Psoas muscle (tissue), 7 donors: ENCODE measurements at regions not wholly inside any gene's neighbourhood (a gene's known extent, or its start where the extent isn't known, plus 50 kb on each side); places are given as distances from the start of the nearest gene placed in this dataset.

Source experiments
- ATAC-seq, 4 donors: fragments of 200-7000 bp; cut with Tn5 transposase; one replicate each; pipeline ENCODE4 v1.9.1; 2020; ENCODE audit warnings: moderate library complexity in 3 of 4, mild to moderate bottlenecking in 2 of 4
- DNase-seq, 2 donors: peaks; one replicate each; pipeline ENCODE4 v3.0.0-alpha.2; 2020
- H3K27ac ChIP-seq: fragments of 200-600 bp; one replicate; pipeline ENCODE4 v1.8.0; 2022
- H3K27me3 ChIP-seq, 3 donors: fragments of 200-600 bp in 1 of 3; one replicate each; pipeline versions ENCODE4 v1.6.1 to v1.8.0; 2013 to 2022; ENCODE audit warnings: low read length in 2 of 3, mild to moderate bottlenecking in 2 of 3, moderate library complexity in 1 of 3; ENCODE audit not compliant: insufficient read depth in 3 of 3
- H3K36me3 ChIP-seq, 2 donors: fragments of 200-600 bp in 1 of 2; one replicate each; pipeline versions ENCODE4 v1.6.1 to v1.8.0; 2013 to 2022; ENCODE audit warnings: low read depth in 1 of 2, mild to moderate bottlenecking in 1 of 2, moderate library complexity in 1 of 2; ENCODE audit not compliant: insufficient read depth in 1 of 2
- H3K4me1 ChIP-seq: fragments of 200-600 bp; one replicate; pipeline ENCODE4 v1.8.0; 2022
- H3K4me3 ChIP-seq: fragments of 200-600 bp; one replicate; pipeline ENCODE4 v1.8.0; 2022; ENCODE audit warnings: mild to moderate bottlenecking
- H3K9me3 ChIP-seq: fragments of 200-600 bp; one replicate; pipeline ENCODE4 v1.8.0; 2022
- WGBS, 3 donors: extraction: QIAGEN DNeasy Blood & Tissue Kit; methylation state at CpG; one replicate each; pipeline versions ENCODE4 v1.1.6 to v1.1.7; 2013; 5-methylcytosine and 5-hydroxymethylcytosine counted together
- intact Hi-C, 2 donors: fragments of 100-400 bp; cut with DNase I; formaldehyde crosslinking; loops; one replicate each; pipeline versions ENCODE4 v1.11.0 to v1.14.2; 2022
- TF ChIP-seq, protein P1 (sequence below): fragments of 200-600 bp; IDR thresholded peaks from one replicate; pipeline ENCODE4 v1.8.0; 2022; ENCODE audit warnings: antibody characterized with exemption
- donor health status: healthy with polysubstance abuse.
- donor health status: DM: no; HTN: no; CAD: no; lungs with moderate emphysema.
- donor health status: Bipolar disorder and iron deficiency.
- donor health status: healthy.
- donor health status: DM: yes; HTN: yes; CAD: no.
- donor health status: DM: no; HTN: no; CAD: no.
- donor health status: DM: yes; HTN: yes; CAD: no.

DNA sequence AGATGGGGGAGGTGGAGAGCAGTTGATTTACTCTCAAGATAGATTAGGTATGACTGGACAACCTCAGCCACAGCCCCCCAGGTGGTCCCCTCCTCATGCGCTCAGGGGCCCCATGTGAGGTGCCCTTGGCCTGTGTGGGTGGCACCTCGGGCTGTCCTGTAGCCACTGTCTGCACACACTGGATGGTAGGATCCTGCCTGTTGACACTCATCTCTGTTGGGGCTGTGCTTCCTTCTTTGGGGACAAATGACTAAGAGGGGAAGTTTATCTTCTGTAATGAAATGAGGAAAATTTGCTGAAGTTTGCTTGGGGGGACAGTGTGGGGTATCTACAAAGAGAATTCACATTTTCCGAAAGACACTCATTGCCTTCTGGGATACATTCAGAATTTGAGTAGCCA lies 53.6 kb upstream of the ANTXRL start:
- ATAC-seq: no peak
- Histone ChIP-seq H3K27ac (no peak overlapping the region), H3K27me3 (peaks cover 0 to 1% (median 0%) of the 10 kb centered on the region in 3 donors), H3K4me3 (no peak overlapping the region), H3K9me3 (no peaks in the 10 kb centered on the region), H3K4me1 (no peaks in the 10 kb centered on the region), H3K36me3 (no peaks in the 10 kb centered on the region)
- WGBS, 3 donors: 73 to 83% (median 76%) methylated on average over 3 of the region's 3 CpGs
- TF ChIP-seq, protein P1, sequence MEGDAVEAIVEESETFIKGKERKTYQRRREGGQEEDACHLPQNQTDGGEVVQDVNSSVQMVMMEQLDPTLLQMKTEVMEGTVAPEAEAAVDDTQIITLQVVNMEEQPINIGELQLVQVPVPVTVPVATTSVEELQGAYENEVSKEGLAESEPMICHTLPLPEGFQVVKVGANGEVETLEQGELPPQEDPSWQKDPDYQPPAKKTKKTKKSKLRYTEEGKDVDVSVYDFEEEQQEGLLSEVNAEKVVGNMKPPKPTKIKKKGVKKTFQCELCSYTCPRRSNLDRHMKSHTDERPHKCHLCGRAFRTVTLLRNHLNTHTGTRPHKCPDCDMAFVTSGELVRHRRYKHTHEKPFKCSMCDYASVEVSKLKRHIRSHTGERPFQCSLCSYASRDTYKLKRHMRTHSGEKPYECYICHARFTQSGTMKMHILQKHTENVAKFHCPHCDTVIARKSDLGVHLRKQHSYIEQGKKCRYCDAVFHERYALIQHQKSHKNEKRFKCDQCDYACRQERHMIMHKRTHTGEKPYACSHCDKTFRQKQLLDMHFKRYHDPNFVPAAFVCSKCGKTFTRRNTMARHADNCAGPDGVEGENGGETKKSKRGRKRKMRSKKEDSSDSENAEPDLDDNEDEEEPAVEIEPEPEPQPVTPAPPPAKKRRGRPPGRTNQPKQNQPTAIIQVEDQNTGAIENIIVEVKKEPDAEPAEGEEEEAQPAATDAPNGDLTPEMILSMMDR: no peak
- intact Hi-C loops: no loop called here
- DNase-seq: no peak

DNA sequence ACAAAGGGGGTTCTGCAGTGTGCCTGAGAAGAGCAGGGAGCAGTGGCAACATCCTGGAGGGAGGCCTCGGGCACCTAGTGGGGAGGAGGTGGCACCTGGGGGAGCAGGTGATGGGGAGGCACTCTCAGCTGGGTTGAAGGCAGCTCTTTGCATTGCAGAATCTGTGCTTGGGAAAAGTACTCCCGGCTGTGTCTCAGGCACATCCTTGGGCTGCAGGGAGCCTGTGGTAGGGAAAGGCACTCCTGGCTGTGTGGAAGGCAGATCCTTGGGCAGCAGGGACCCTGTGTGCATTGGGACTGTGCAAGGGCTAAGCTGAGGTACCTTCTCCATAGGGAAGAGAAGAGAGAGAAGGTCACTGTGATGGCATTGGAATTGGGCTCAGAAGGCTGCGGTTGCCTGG lies 52.8 kb upstream of the ANTXRL start:
- ATAC-seq: no peak
- intact Hi-C loops: no loop called here
- TF ChIP-seq, protein P1: no peak

DNA sequence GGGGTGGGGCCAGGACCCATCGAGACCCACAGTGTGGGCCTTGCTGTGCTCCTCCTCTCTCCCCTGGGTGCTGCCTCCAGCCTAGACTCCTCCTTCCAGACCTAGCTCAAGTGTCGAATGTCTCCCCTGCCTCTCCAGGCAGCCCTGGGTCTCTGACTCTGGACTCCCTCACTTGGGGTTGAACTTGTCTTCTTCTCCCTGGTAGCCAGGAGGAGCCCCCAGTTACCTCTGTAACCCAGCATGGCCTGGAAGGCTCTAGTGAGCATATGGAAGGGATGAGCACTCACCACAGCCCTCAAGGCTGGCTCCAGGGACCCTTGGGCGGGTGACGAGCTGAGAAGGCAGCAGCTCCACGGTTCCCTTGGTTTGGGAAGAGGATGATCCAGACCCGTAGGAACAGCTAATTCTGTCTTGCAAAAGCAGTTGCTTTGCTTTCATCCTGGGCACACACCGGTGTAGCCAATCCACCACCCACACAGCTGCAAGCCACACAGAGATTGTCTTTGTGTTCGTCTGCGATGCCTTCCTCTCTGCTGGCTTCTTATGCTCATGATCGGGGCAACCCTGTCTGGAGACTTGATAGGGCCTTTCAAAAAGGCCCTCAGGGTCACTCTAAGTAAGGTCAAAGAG lies 52.3 kb upstream of the ANTXRL start:
- H3K27me3 ChIP-seq: peaks cover 0 to 1% (median 0%) of the 10 kb centered on the region in 3 donors
- no peak overlapping the region for H3K4me3 ChIP-seq
- H3K36me3 ChIP-seq: no peaks in the 10 kb centered on the region
- TF ChIP-seq, protein P1: no peak
- no peaks in the 10 kb centered on the region for H3K9me3 ChIP-seq
- no peaks in the 10 kb centered on the region for H3K4me1 ChIP-seq
- ATAC-seq (no peak), DNase-seq (no peak)
- no peak overlapping the region for H3K27ac ChIP-seq
- 50 to 65% (median 53%) methylated on average over 9 to 10 of the region's 10 CpGs for WGBS, 3 donors
- intact Hi-C loops: no loop called here

More for the DNA sequence above, 52.8 kb upstream of the ANTXRL start:
- Histone ChIP-seq H3K27me3 (peaks cover 0 to 1% (median 0%) of the 10 kb centered on the region in 3 donors), H3K36me3 (no peaks in the 10 kb centered on the region), H3K4me3 (no peak overlapping the region), H3K9me3 (no peaks in the 10 kb centered on the region), H3K4me1 (no peaks in the 10 kb centered on the region), H3K27ac (no peak overlapping the region)
- DNase-seq: no peak
- 62 to 73% (median 64%) methylated on average over 3 of the region's 3 CpGs for WGBS, 3 donors

DNA sequence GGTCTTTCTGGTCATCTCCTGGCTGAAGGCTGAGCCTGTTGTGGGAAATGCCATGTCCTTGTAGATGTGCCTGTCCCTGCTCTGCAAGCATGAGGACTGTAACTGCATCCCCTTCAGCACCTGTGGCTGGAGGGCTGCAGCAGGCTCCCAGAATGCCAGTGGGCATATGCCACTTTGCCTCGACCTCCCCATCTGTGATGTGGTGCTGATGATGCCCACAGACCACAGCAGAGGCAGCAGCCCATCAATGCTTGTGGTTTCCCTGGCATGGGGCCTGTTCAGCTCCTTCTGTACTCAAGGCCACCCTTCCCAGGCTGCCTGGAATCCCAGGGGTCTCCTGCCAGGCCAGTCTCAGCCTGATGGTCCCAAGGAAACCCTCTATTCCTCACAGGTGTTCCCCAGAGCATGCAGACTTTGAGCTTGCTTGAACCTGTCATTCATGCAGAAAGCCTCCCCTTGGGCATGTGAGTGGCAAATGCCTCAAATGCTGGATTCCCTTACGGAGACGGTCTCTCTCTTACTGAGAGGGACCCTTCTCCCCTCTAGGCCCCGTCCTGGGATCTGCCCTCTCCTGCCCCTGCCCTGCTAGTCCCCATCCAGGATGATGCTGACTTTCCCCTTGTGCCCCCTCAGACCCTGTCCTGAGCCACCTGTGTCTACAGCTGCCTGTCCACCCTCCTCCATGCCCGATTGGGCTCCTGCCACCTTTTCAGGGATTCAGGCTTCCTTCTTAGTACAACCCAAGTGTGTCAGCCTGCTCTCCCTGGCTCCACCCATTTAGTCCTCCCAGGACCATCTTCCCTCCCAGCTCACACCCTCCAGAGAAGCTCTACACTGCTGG lies 50.9 kb upstream of the ANTXRL start:
- WGBS, 3 donors: 67 to 80% (median 77%) methylated on average over 5 of the region's 5 CpGs
- H3K27ac ChIP-seq: no peak overlapping the region

More for the DNA sequence above, 50.9 kb upstream of the ANTXRL start:
- DNase-seq (no peak), ATAC-seq (no peak)
- Histone ChIP-seq H3K27me3 (peaks cover 0 to 1% (median 0%) of the 10 kb centered on the region in 3 donors), H3K4me1 (no peaks in the 10 kb centered on the region), H3K9me3 (no peaks in the 10 kb centered on the region), H3K36me3 (no peaks in the 10 kb centered on the region), H3K4me3 (no peak overlapping the region)
- TF ChIP-seq, protein P1: no peak
- intact Hi-C loops: no loop called here
